ENCODE measurements at regions not wholly inside any gene's neighbourhood (a gene's known extent, or its start where the extent isn't known, plus 50 kb on each side); places are given as distances from the start of the nearest gene placed in this dataset.

- Histone ChIP-seq H3K4me3 (no peak overlapping the region), H3K27me3 (no peaks in the 10 kb centered on the region), H3K4me1 (ENCODE audit: insufficient read depth) (no peaks in the 10 kb centered on the region), H3K27ac (no peak overlapping the region), H3K36me3 (no peaks in the 10 kb centered on the region), H3K9me3 (no peaks in the 10 kb centered on the region)
- DNase-seq, result no peak
- 63 to 74% (median 68%) methylated on average over 4 of the region's 4 CpGs for WGBS, 3 donors
- intact Hi-C loops (cut with DNase I), result no loop called here
- TF ChIP-seq EP300 (IDR thresholded peaks at IDR 0.05) (no peak), POLR2A (IDR thresholded peaks at IDR 0.05) (no peak), CTCF (IDR thresholded peaks at IDR 0.05) (no peak)
These were observed 435.5 kb upstream of the CCL2 start for GRCh38 chr17:33819539-33819938.

DNA sequence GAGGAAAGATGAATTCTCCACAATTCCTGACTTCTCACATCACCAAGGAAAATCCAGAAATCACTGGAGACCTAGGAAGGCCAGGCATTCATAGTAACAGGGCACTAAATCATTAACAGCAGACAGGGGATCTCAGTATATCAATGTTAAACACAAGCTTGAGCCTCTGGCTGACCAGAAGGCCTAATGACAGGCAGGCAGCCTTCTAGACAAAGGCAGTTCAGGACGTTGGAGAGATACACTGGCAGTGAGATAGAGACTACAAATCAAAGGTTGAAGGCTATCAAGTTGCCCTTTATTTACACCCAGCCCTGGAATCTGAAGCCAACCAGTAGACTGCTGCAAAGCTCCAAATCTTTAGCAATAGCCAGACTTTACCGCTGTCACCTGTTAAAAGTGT lies 422.8 kb upstream of the CCL2 start:
- intact Hi-C loops (cut with DNase I), result no loop called here
- 37 to 55% (median 43%) methylated on average over 2 of the region's 2 CpGs for WGBS, 3 donors
- no peak for TF ChIP-seq CTCF (IDR thresholded peaks at IDR 0.05)
- TF ChIP-seq POLR2A (IDR thresholded peaks at IDR 0.05), result no peak
- TF ChIP-seq EP300 (IDR thresholded peaks at IDR 0.05), result no peak

GRCh38 chr17:33837281-33837680 lies 417.8 kb upstream of the CCL2 start:
- no peak overlapping the region for H3K4me3 ChIP-seq
- intact Hi-C loops (cut with DNase I), result no loop called here
- no peak overlapping the region for H3K27ac ChIP-seq
- H3K36me3 ChIP-seq, result no peaks in the 10 kb centered on the region
- TF ChIP-seq EP300 (IDR thresholded peaks at IDR 0.05), result no peak
- TF ChIP-seq POLR2A (IDR thresholded peaks at IDR 0.05), result no peak
- no peak for TF ChIP-seq CTCF (IDR thresholded peaks at IDR 0.05)
- H3K27me3 ChIP-seq, result no peaks in the 10 kb centered on the region
- no peaks in the 10 kb centered on the region for H3K4me1 ChIP-seq (ENCODE audit: insufficient read depth)
- H3K9me3 ChIP-seq, result no peaks in the 10 kb centered on the region
- no peak for DNase-seq

More for the DNA sequence above, 422.8 kb upstream of the CCL2 start:
- H3K27ac ChIP-seq, result no peak overlapping the region
- H3K4me3 ChIP-seq, result no peak overlapping the region
- no peaks in the 10 kb centered on the region for H3K9me3 ChIP-seq
- DNase-seq, result no peak
- H3K27me3 ChIP-seq, result no peaks in the 10 kb centered on the region
- H3K36me3 ChIP-seq, result no peaks in the 10 kb centered on the region
- H3K4me1 ChIP-seq (ENCODE audit: insufficient read depth), result no peaks in the 10 kb centered on the region

DNA sequence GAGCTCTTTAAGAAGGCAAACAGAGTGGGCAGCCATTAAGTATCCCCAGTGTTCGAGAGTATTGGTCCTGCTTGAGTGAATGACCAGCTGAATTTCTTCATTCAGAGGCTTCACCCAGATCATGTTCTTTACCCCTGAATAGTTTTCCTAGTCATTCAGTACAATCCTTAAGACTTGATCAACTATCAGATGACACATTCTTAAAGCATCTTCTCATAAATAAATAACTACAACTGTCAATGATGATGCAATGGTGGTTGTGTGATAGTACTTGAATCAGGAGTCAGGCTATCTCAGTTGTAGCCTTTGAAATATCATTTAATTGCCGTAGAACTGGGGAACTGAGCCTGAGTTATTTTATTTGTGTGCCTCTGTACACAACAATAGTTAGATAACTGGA lies 416.8 kb upstream of the CCL2 start:
- Histone ChIP-seq H3K27ac (no peak overlapping the region), H3K36me3 (no peaks in the 10 kb centered on the region), H3K4me3 (no peak overlapping the region), H3K4me1 (ENCODE audit: insufficient read depth) (no peaks in the 10 kb centered on the region), H3K27me3 (no peaks in the 10 kb centered on the region), H3K9me3 (no peaks in the 10 kb centered on the region)
- 52 to 73% (median 63%) methylated on average over 2 of the region's 2 CpGs for WGBS, 3 donors
- TF ChIP-seq POLR2A (IDR thresholded peaks at IDR 0.05) (no peak), CTCF (IDR thresholded peaks at IDR 0.05) (no peak), EP300 (IDR thresholded peaks at IDR 0.05) (no peak)
- intact Hi-C loops (cut with DNase I), result no loop called here
- DNase-seq, result no peak

DNA sequence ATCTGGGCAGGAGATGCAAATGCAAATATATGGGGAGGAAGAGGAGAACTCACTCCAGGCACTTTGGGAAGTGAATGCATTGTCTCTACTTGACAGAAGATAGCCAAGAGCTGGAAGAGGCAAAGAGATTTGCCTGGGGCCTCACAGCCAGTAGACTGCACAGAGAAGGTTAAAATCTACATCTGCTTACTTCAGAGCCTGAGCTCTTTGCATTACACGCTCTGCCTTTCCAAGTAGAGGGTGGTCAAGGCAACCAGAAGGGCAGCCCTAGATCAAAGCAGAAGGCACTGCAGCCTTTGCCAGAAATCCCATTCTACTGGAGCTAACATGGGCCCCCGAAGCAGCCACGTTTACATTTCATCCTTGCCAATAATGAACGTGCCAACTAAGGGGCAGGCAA lies 407.2 kb upstream of the CCL2 start:
- intact Hi-C loops (cut with DNase I), result no loop called here
- 28 to 53% (median 28%) methylated on average over 4 of the region's 4 CpGs for WGBS, 3 donors
- no peak for DNase-seq
- no peak for TF ChIP-seq POLR2A (IDR thresholded peaks at IDR 0.05)
- TF ChIP-seq CTCF (IDR thresholded peaks at IDR 0.05), result no peak
- no peak for TF ChIP-seq EP300 (IDR thresholded peaks at IDR 0.05)
- Histone ChIP-seq H3K4me1 (ENCODE audit: insufficient read depth) (no peaks in the 10 kb centered on the region), H3K36me3 (no peaks in the 10 kb centered on the region), H3K27me3 (no peaks in the 10 kb centered on the region), H3K9me3 (no peaks in the 10 kb centered on the region), H3K4me3 (no peak overlapping the region), H3K27ac (no peak overlapping the region)
